Keratinocyte (primary cell): ENCODE measurements at regions not wholly inside any gene's neighbourhood (a gene's known extent, or its start where the extent isn't known, plus 50 kb on each side); places are given as distances from the start of the nearest gene placed in this dataset.

ENCODE experiments used
- DNase-seq: peaks from one replicate; pipeline ENCODE4 v3.0.0-alpha.2; 2011; ENCODE audit warnings: low read depth, missing footprints, low spot score
- FAIRE-seq: peaks from 2 replicates; lab custom pipeline; 2011; peaks lifted over from hg19 to GRCh38; lab: Jason Lieb, UNC
- H2AFZ ChIP-seq: 2 replicates; pipeline ENCODE4 v1.6.0; 2012; ENCODE audit warnings: low read length, control low read depth, inconsistent platforms; ENCODE audit not compliant: control insufficient read depth
- H3K27ac ChIP-seq: 2 replicates; pipeline ENCODE4 v1.5.1; 2011; ENCODE audit warnings: low read length; ENCODE audit not compliant: control insufficient read depth, insufficient read depth
- H3K27me3 ChIP-seq: 3 replicates; pipeline ENCODE4 v1.6.0; 2011; ENCODE audit warnings: low read length; ENCODE audit not compliant: control insufficient read depth, insufficient read depth; ENCODE audit errors: extremely low read depth
- H3K36me3 ChIP-seq, 2 experiments: 2 replicates in 1 of 2; 3 replicates in 1 of 2; pipeline ENCODE4 v1.5.1; 2011; ENCODE audit warnings: low read length in 2 of 2, mild to moderate bottlenecking in 1 of 2; ENCODE audit not compliant: control insufficient read depth in 2 of 2, insufficient read depth in 2 of 2; ENCODE audit errors: extremely low read depth in 1 of 2
- H3K4me1 ChIP-seq: 3 replicates; pipeline ENCODE4 v1.5.1; 2011; ENCODE audit warnings: low read length; ENCODE audit not compliant: control insufficient read depth, insufficient read depth; ENCODE audit errors: extremely low read depth
- H3K4me2 ChIP-seq: 3 replicates; pipeline ENCODE4 v1.6.0; 2011; ENCODE audit warnings: low read depth, low read length; ENCODE audit not compliant: control insufficient read depth, insufficient read depth; ENCODE audit errors: extremely low read depth
- H3K4me3 ChIP-seq, 3 experiments: fragments of 200-600 bp in 1 of 3; sonication (generic) in 1 of 3; 2 replicates in 2 of 3; 3 replicates in 1 of 3; pipeline ENCODE4 v1.5.1; 2011 to 2016; ENCODE audit warnings: low read length in 3 of 3, mild to moderate bottlenecking in 3 of 3, control low read depth in 2 of 3, inconsistent platforms in 1 of 3, low read depth in 1 of 3, mixed read lengths in 1 of 3, mixed run types in 1 of 3, moderate library complexity in 1 of 3; ENCODE audit not compliant: control insufficient read depth in 2 of 3, insufficient read depth in 2 of 3; ENCODE audit errors: extremely low read depth in 1 of 3
- H3K79me2 ChIP-seq: 2 replicates; pipeline ENCODE4 v1.6.0; 2012; ENCODE audit warnings: low read length; ENCODE audit not compliant: control insufficient read depth, insufficient read depth
- H3K9ac ChIP-seq: 3 replicates; pipeline ENCODE4 v1.6.0; 2011; ENCODE audit warnings: low read length; ENCODE audit not compliant: control insufficient read depth, insufficient read depth; ENCODE audit errors: extremely low read depth
- H3K9me1 ChIP-seq: 3 replicates; pipeline ENCODE4 v1.6.0; 2011; ENCODE audit warnings: low read length; ENCODE audit not compliant: control insufficient read depth, insufficient read depth; ENCODE audit errors: extremely low read depth
- H3K9me3 ChIP-seq: 2 replicates; pipeline ENCODE4 v1.5.1; 2012; ENCODE audit warnings: low read depth, low read length; ENCODE audit not compliant: control insufficient read depth
- H4K20me1 ChIP-seq: 3 replicates; pipeline ENCODE4 v1.6.0; 2011; ENCODE audit warnings: low read length; ENCODE audit not compliant: control insufficient read depth, insufficient read depth; ENCODE audit errors: extremely low read depth
- CTCF ChIP-seq, 3 experiments: IDR thresholded peaks in 1 of 3; conservative IDR thresholded peaks in 1 of 3; optimal IDR thresholded peaks in 1 of 3; 2 replicates in 2 of 3; 3 replicates in 1 of 3; pipeline versions ENCODE3 to v1.5.1; 2011; ENCODE audit warnings: low read length in 3 of 3, mild to moderate bottlenecking in 3 of 3, moderate library complexity in 2 of 3, control low read depth in 1 of 3, inconsistent platforms in 1 of 3; ENCODE audit not compliant: insufficient read depth in 2 of 3; ENCODE audit errors: extremely low read depth in 1 of 3
- EZH2 ChIP-seq: IDR thresholded peaks from one replicate; pipeline ENCODE4 v1.6.1; 2012; ENCODE audit warnings: inconsistent platforms, mild to moderate bottlenecking, low read length, moderate library complexity
- dilution Hi-C: fragments of 300-500 bp; cut with MboI; formaldehyde crosslinking; loops from one replicate; pipeline ENCODE4 v1.7.0; 2020; ENCODE audit warnings: low sequenced_read_pairs; ENCODE audit not compliant: extremely low pct_ligation_motif_present

- no peak for DNase-seq
- H2AFZ ChIP-seq: no peak overlapping the region
- no peaks in the 10 kb centered on the region for H3K4me1 ChIP-seq
- no peak overlapping the region for H3K9ac ChIP-seq
- no peak for FAIRE-seq
- no peaks in the 10 kb centered on the region for H4K20me1 ChIP-seq
- no peak overlapping the region for H3K4me2 ChIP-seq
- no peaks in the 10 kb centered on the region for H3K27me3 ChIP-seq
- no peaks in the 10 kb centered on the region for H3K9me3 ChIP-seq
- H3K36me3 ChIP-seq: no peaks in the 10 kb centered on the region
- no peaks in the 10 kb centered on the region for H3K9me1 ChIP-seq
- no peak overlapping the region for H3K27ac ChIP-seq
- no peaks in the 10 kb centered on the region for H3K79me2 ChIP-seq
- TF ChIP-seq CTCF (optimal IDR thresholded peaks at IDR 0.05 in 1 of 3, IDR thresholded peaks at IDR 0.05 in 1 of 3, conservative IDR thresholded peaks at IDR 0.05 in 1 of 3; ENCODE audit: extremely low read depth in 1 of 3, insufficient read depth in 2 of 3, low read length in 3 of 3) (no peak), EZH2 (no peak)
- no peak overlapping the region for H3K4me3 ChIP-seq
- dilution Hi-C loops: no loop called here
Observed at GRCh38 chr15:35616498-35617271, 70.7 kb upstream of the DPH6 start.

- TF ChIP-seq EZH2 (no peak), CTCF (optimal IDR thresholded peaks at IDR 0.05 in 1 of 3, IDR thresholded peaks at IDR 0.05 in 1 of 3, conservative IDR thresholded peaks at IDR 0.05 in 1 of 3; ENCODE audit: extremely low read depth in 1 of 3, insufficient read depth in 2 of 3, low read length in 3 of 3) (no peak)
- H3K9ac ChIP-seq: no peak overlapping the region
- no peak overlapping the region for H3K4me2 ChIP-seq
- no peaks in the 10 kb centered on the region for H3K79me2 ChIP-seq
- FAIRE-seq: no peak
- H3K4me1 ChIP-seq: peaks cover 8% of the 10 kb centered on the region
- no peaks in the 10 kb centered on the region for H4K20me1 ChIP-seq
- no peak overlapping the region for H2AFZ ChIP-seq
- H3K36me3 ChIP-seq: no peaks in the 10 kb centered on the region
- H3K27me3 ChIP-seq: no peaks in the 10 kb centered on the region
- H3K9me3 ChIP-seq: no peaks in the 10 kb centered on the region
- H3K4me3 ChIP-seq: no peak overlapping the region
- DNase-seq: no peak
- H3K9me1 ChIP-seq: no peaks in the 10 kb centered on the region
- dilution Hi-C loops: no loop called here
- H3K27ac ChIP-seq: no peak overlapping the region
Observed at GRCh38 chr15:35618260-35619188, 72.6 kb upstream of the DPH6 start.
